ENCODE measurements at regions not wholly inside any gene's neighbourhood (a gene's known extent, or its start where the extent isn't known, plus 50 kb on each side); places are given as distances from the start of the nearest gene placed in this dataset.

GRCh38 chr6:9647599-9647998 lies 767.3 kb downstream of the TFAP2A start:
- BruUV-seq (replicated peaks): no TSS peak
- DNase-seq: peak; percentile 62
- no peak overlapping the region for H2AK9ac ChIP-seq (replicated peaks; ENCODE audit: low read depth, low read length, poor library complexity)
- H3K23ac ChIP-seq (ENCODE audit: low read depth, low read length): peak overlapping the region; percentile 83
- ChIA-PET CTCF (interaction anchor here (1.8 kb wide), 1 partner anchor 27 kb away, joined by 4 read pairs; no protein-coding TSS in a partner anchor), POLR2A (ENCODE audit: unreplicated experiment) (no interaction called here)
- peak overlapping the region; percentile 76; the same call in 1 of the 2 replicates for H3K14ac ChIP-seq (replicated peaks; ENCODE audit: low read depth, low read length)
- TF ChIP-seq RAD21 (IDR thresholded peaks at IDR 0.05; ENCODE audit: low read length): no peak
- no peak for TF ChIP-seq NFE2L2 (IDR thresholded peaks at IDR 0.05; ENCODE audit: low read depth, low read length)
- no peak for TF ChIP-seq MAFK (IDR thresholded peaks at IDR 0.05; ENCODE audit: low read depth, low read length)
- no peak for TF ChIP-seq CHD1 (IDR thresholded peaks at IDR 0.05; ENCODE audit: low read depth, low read length)
- no peak for TF ChIP-seq MXI1 (IDR thresholded peaks at IDR 0.05; ENCODE audit: borderline replicate concordance, low read depth, low read length)
- TF ChIP-seq CTCF (conservative IDR thresholded peaks at IDR 0.05; ENCODE audit: low read depth, low read length): no peak
- no peak for TF ChIP-seq ELK1 (IDR thresholded peaks at IDR 0.05; ENCODE audit: borderline replicate concordance, low read depth, low read length)
- no peak for TF ChIP-seq POLR2A (IDR thresholded peaks at IDR 0.05; ENCODE audit: low read depth, low read length)
- no peak for TF ChIP-seq RCOR1 (IDR thresholded peaks at IDR 0.05; ENCODE audit: insufficient replicate concordance, low read length)
- TF ChIP-seq BHLHE40 (IDR thresholded peaks at IDR 0.05; ENCODE audit: low read depth, low read length): no peak
- TF ChIP-seq CEBPB (IDR thresholded peaks at IDR 0.05; ENCODE audit: low read depth, low read length): no peak
- TF ChIP-seq, protein P1, sequence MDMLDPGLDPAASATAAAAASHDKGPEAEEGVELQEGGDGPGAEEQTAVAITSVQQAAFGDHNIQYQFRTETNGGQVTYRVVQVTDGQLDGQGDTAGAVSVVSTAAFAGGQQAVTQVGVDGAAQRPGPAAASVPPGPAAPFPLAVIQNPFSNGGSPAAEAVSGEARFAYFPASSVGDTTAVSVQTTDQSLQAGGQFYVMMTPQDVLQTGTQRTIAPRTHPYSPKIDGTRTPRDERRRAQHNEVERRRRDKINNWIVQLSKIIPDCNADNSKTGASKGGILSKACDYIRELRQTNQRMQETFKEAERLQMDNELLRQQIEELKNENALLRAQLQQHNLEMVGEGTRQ (IDR thresholded peaks at IDR 0.05; ENCODE audit: low read depth, low read length): no peak
- no peak for TF ChIP-seq RFX5 (IDR thresholded peaks at IDR 0.05; ENCODE audit: low read depth, low read length)
- no peak for TF ChIP-seq FOS (IDR thresholded peaks at IDR 0.05; ENCODE audit: low read depth, low read length)
- TF ChIP-seq MAZ (IDR thresholded peaks at IDR 0.05; ENCODE audit: borderline replicate concordance, low read depth, low read length): no peak
- TF ChIP-seq SMC3 (IDR thresholded peaks at IDR 0.05; ENCODE audit: low read depth, low read length): no peak
- H3K4me3 ChIP-seq (ENCODE audit: insufficient read depth, low read depth, low read length): no peak overlapping the region
- no peaks in the 10 kb centered on the region for H4K20me1 ChIP-seq (ENCODE audit: insufficient read depth, low read length)
- H3K36me3 ChIP-seq (ENCODE audit: control insufficient read depth, insufficient read depth, low read length): no peaks in the 10 kb centered on the region
- H3K9me1 ChIP-seq (ENCODE audit: insufficient read depth, low read length): no peaks in the 10 kb centered on the region
- H2BK20ac ChIP-seq (ENCODE audit: low read depth, low read length): peak overlapping the region; percentile 96
- WGBS, 2 experiments (ENCODE audit: extremely low coverage in 2 of 2, insufficient read length in 1 of 2): 0% methylated on average over 1 of the region's 1 CpG; no CpG with 5 or more reads in 1 of the 2 experiments
- no peak overlapping the region for H4K5ac ChIP-seq (ENCODE audit: low read depth, low read length)
- H3K79me1 ChIP-seq (ENCODE audit: low read depth in 1 of 2, low read length in 2 of 2): no peaks in the 10 kb centered on the region
- 0 out of 2 replicates have a peak overlapping the region, but pooled peaks have one; percentile 80 for H3K27ac ChIP-seq (ENCODE audit: insufficient read depth, low read length)
- peak overlapping the region; percentile 83 for H2BK5ac ChIP-seq (ENCODE audit: low read depth, low read length, poor library complexity, severe bottlenecking)
- H3K9ac ChIP-seq (ENCODE audit: low read depth, low read length): no peak overlapping the region
- H3K9me3 ChIP-seq (ENCODE audit: control insufficient read depth, insufficient read depth, low read length): no peaks in the 10 kb centered on the region
- peak; percentile 80 for ATAC-seq (ENCODE audit: low read depth)
- no peak overlapping the region for H2AK5ac ChIP-seq (ENCODE audit: low read depth, low read length)
- H3K56ac ChIP-seq (ENCODE audit: extremely low read depth, insufficient read depth, low read length): peak overlapping the region; percentile 84
- dilution Hi-C loops (cut with HindIII; ENCODE audit: low sequenced_read_pairs, unreplicated experiment) (no loop called here), in situ Hi-C loops (cut with MboI; ENCODE audit: low sequenced_read_pairs) (no loop called here), intact Hi-C loops (cut with micrococcal nuclease) (loop anchor here (10.0 kb wide), 2 partner anchors 137 to 767 kb away; partner anchors contain the start of gene TFAP2A)
- H4K8ac ChIP-seq (ENCODE audit: low read depth in 2 of 2, low read length in 2 of 2): peak overlapping the region; percentile 84 to 99; a peak in 3 of 4 replicates
- peak overlapping the region; percentile 98; the same call in 1 of the 2 replicates for H4K91ac ChIP-seq (ENCODE audit: insufficient read depth, low read depth, low read length)
- peak overlapping the region; percentile 83; the same call in 1 of the 2 replicates for H3K4ac ChIP-seq (ENCODE audit: low read depth, low read length)
- H2AFZ ChIP-seq (replicated peaks; ENCODE audit: low read length, poor library complexity): no peak overlapping the region
- H3K27me3 ChIP-seq (ENCODE audit: control insufficient read depth, insufficient read depth, low read length): no peaks in the 10 kb centered on the region
- H2BK120ac ChIP-seq (ENCODE audit: low read depth, low read length): peak overlapping the region; percentile 94
- no peak overlapping the region; the same call in 2 of the 3 replicates for H2BK15ac ChIP-seq (ENCODE audit: low read depth, low read length)
- H3K18ac ChIP-seq (ENCODE audit: low read depth, low read length): peak overlapping the region; percentile 99; the same call in 1 of the 2 replicates
- peak overlapping the region; percentile 72; the same call in 1 of the 2 replicates for H3K4me2 ChIP-seq (ENCODE audit: low read depth, low read length)
- H3K4me1 ChIP-seq (ENCODE audit: control insufficient read depth, insufficient read depth, low read length): peaks cover 6% of the 10 kb centered on the region
